GM23338 (cell line): ENCODE measurements at regions not wholly inside any gene's neighbourhood (a gene's known extent, or its start where the extent isn't known, plus 50 kb on each side); places are given as distances from the start of the nearest gene placed in this dataset.
A peak's percentile ranks its signal among the peaks of the same experiment; 100 is the strongest.

Source experiments
- ATAC-seq: fragments of 200-7000 bp; cut with Tn5 transposase; 3 replicates; pipeline ENCODE4 v1.9.1; 2020
- DNase-seq: peaks from one replicate; pipeline ENCODE4 v3.0.0-alpha.2; 2015; ENCODE audit warnings: low spot score
- H2AFZ ChIP-seq: fragments of 200-600 bp; sonication (generic); 2 replicates; pipeline ENCODE4 v1.8.0; 2016; ENCODE audit warnings: antibody characterized with exemption, mild to moderate bottlenecking, moderate library complexity
- H3F3A ChIP-seq: fragments of 200-600 bp; sonication (generic); replicated peaks from 2 replicates; pipeline ENCODE4 v1.8.0; 2017; ENCODE audit warnings: antibody characterized with exemption, mixed run types, low read depth
- H3K27ac ChIP-seq: fragments of 200-600 bp; sonication (generic); 2 replicates; pipeline ENCODE4 v1.6.1; 2016; ENCODE audit warnings: low read depth
- H3K27me3 ChIP-seq: fragments of 200-600 bp; sonication (generic); 2 replicates; pipeline ENCODE4 v1.8.0; 2016; ENCODE audit warnings: mild to moderate bottlenecking, mixed run types, moderate library complexity; ENCODE audit not compliant: insufficient read depth
- H3K36me3 ChIP-seq: fragments of 200-600 bp; sonication (generic); 2 replicates; pipeline ENCODE4 v1.8.0; 2016; ENCODE audit warnings: mild to moderate bottlenecking; ENCODE audit not compliant: insufficient read depth
- H3K4me1 ChIP-seq: fragments of 200-600 bp; sonication (generic); 2 replicates; pipeline ENCODE4 v1.8.0; 2016; ENCODE audit warnings: mild to moderate bottlenecking, moderate library complexity; ENCODE audit not compliant: insufficient read depth
- H3K4me2 ChIP-seq: fragments of 200-600 bp; sonication (generic); 2 replicates; pipeline ENCODE4 v1.7.1; 2017; ENCODE audit warnings: mixed run types
- H3K4me3 ChIP-seq: fragments of 200-600 bp; sonication (generic); 2 replicates; pipeline ENCODE4 v1.6.1; 2016; ENCODE audit warnings: mixed run types
- H3K79me2 ChIP-seq: fragments of 200-600 bp; sonication (generic); replicated peaks from 2 replicates; pipeline ENCODE4 v1.8.0; 2017; ENCODE audit warnings: mild to moderate bottlenecking; ENCODE audit not compliant: insufficient read depth
- H3K9me2 ChIP-seq: fragments of 200-600 bp; sonication (generic); 2 replicates; pipeline ENCODE4 v1.8.0; 2017; ENCODE audit not compliant: insufficient read depth
- H4K20me1 ChIP-seq: fragments of 200-600 bp; sonication (generic); replicated peaks from 2 replicates; pipeline ENCODE4 v1.8.0; 2017; ENCODE audit warnings: mild to moderate bottlenecking; ENCODE audit not compliant: insufficient read depth
- H3K27ac Mint-ChIP-seq: 2 replicates; pipeline ENCODE4 v1.8.0; 2020; ENCODE audit warnings: inconsistent platforms, mild to moderate bottlenecking, moderate library complexity, mixed read lengths
- H3K27me3 Mint-ChIP-seq: 3 replicates; pipeline ENCODE4 v1.8.0; 2022; ENCODE audit warnings: low read depth, mild to moderate bottlenecking, moderate library complexity, mixed read lengths, inconsistent platforms; ENCODE audit not compliant: insufficient read depth, poor library complexity
- H3K36me3 Mint-ChIP-seq: 3 replicates; pipeline ENCODE4 v1.8.0; 2021; ENCODE audit warnings: low read depth, mild to moderate bottlenecking, inconsistent platforms, moderate library complexity, mixed read lengths
- H3K4me1 Mint-ChIP-seq: 3 replicates; pipeline ENCODE4 v1.8.0; 2020; ENCODE audit warnings: mild to moderate bottlenecking, inconsistent platforms, mixed read lengths
- H3K4me3 Mint-ChIP-seq: 3 replicates; pipeline ENCODE4 v1.8.0; 2021; ENCODE audit warnings: moderate library complexity, mild to moderate bottlenecking, inconsistent platforms, mixed read lengths
- H3K9me3 Mint-ChIP-seq: 3 replicates; pipeline ENCODE4 v1.8.0; 2020; ENCODE audit warnings: moderate library complexity, mild to moderate bottlenecking, inconsistent platforms, mixed read lengths
- CREB1 ChIP-seq: fragments of 250-450 bp; sonication (Bioruptor Pico); IDR thresholded peaks from 2 replicates; pipeline ENCODE4 v1.5.0; 2020; ENCODE audit warnings: low read depth, mild to moderate bottlenecking, moderate library complexity
- CTCF ChIP-seq, 2 experiments: fragments of 200-600 bp in 1 of 2; sonication (generic) in 1 of 2; conservative IDR thresholded peaks; 2 replicates each; pipeline versions ENCODE4 v1.5.1 to v1.6.1; 2016 to 2017; ENCODE audit warnings: antibody characterized with exemption in 2 of 2, low read depth in 2 of 2, mild to moderate bottlenecking in 2 of 2, moderate library complexity in 1 of 2
- ETS1 ChIP-seq: IDR thresholded peaks from 2 replicates; pipeline ENCODE4 v1.6.1; 2016; ENCODE audit warnings: antibody characterized with exemption
- EZH2 ChIP-seq: fragments of 200-600 bp; sonication (generic); IDR thresholded peaks from one replicate; pipeline ENCODE4 v1.8.0; 2017; ENCODE audit warnings: antibody characterized with exemption, mild to moderate bottlenecking, low read depth; ENCODE audit not compliant: unreplicated experiment
- EZH2phosphoT487 ChIP-seq: fragments of 200-600 bp; sonication (generic); IDR thresholded peaks from one replicate; pipeline ENCODE4 v1.8.1; 2018; ENCODE audit warnings: antibody characterized with exemption; ENCODE audit not compliant: unreplicated experiment
- JUNB ChIP-seq: IDR thresholded peaks from one replicate; pipeline ENCODE4 v1.6.1; 2016; ENCODE audit warnings: antibody characterized with exemption; ENCODE audit not compliant: unreplicated experiment
- NANOG ChIP-seq: IDR thresholded peaks from 2 replicates; pipeline ENCODE4 v1.6.1; 2016; ENCODE audit warnings: antibody characterized with exemption, borderline replicate concordance
- POLR2AphosphoS5 ChIP-seq: IDR thresholded peaks from 2 replicates; pipeline ENCODE4 v1.6.1; 2016; ENCODE audit warnings: antibody characterized with exemption, low read depth
- REST ChIP-seq: IDR thresholded peaks from one replicate; pipeline ENCODE4 v1.6.1; 2018; ENCODE audit warnings: antibody characterized with exemption; ENCODE audit not compliant: unreplicated experiment
- STAT1 ChIP-seq: IDR thresholded peaks from one replicate; pipeline ENCODE4 v1.6.1; 2016; ENCODE audit warnings: antibody characterized with exemption; ENCODE audit not compliant: unreplicated experiment
- ZNF114 ChIP-seq: fragments of 250-450 bp; sonication (Bioruptor Pico); IDR thresholded peaks from 2 replicates; pipeline ENCODE4 v1.5.0; 2020; ENCODE audit warnings: mild to moderate bottlenecking, moderate library complexity
- ZNF331 ChIP-seq: fragments of 250-450 bp; sonication (Bioruptor Pico); IDR thresholded peaks from 2 replicates; pipeline ENCODE4 v1.5.0; 2020; ENCODE audit warnings: low read depth, mild to moderate bottlenecking, moderate library complexity
- ZNF462 ChIP-seq: fragments of 250-450 bp; sonication (Bioruptor Pico); IDR thresholded peaks from 2 replicates; pipeline ENCODE4 v1.5.0; 2020; ENCODE audit warnings: mild to moderate bottlenecking, moderate library complexity

GRCh38 chr4:111011458-111011857 lies 388.6 kb upstream of the PITX2 start:
- Mint-ChIP-seq H3K36me3 (no peaks in the 10 kb centered on the region), H3K4me1 (peaks cover 7% of the 10 kb centered on the region; the same call in 2 of the 3 replicates), H3K9me3 (no peaks in the 10 kb centered on the region), H3K27me3 (no peaks in the 10 kb centered on the region), H3K27ac (no peak overlapping the region), H3K4me3 (no peak overlapping the region)
- DNase-seq (peak; percentile 12), ATAC-seq (peak; percentile 96)
- Histone ChIP-seq H3K4me3 (no peak overlapping the region), H3K79me2 (no peaks in the 10 kb centered on the region), H3K9me2 (no peaks in the 10 kb centered on the region), H3K27me3 (no peaks in the 10 kb centered on the region), H3K27ac (no peak overlapping the region), H3K36me3 (no peaks in the 10 kb centered on the region), H3K4me2 (no peak overlapping the region), H3K4me1 (no peaks in the 10 kb centered on the region), H2AFZ (no peak overlapping the region), H4K20me1 (no peaks in the 10 kb centered on the region), H3F3A (no peaks in the 10 kb centered on the region)
- TF ChIP-seq ZNF462 (no peak), JUNB (no peak), EZH2 (no peak), ETS1 (no peak), CREB1 (no peak), CTCF (conservative IDR thresholded peaks at IDR 0.05; ENCODE audit: low read depth in 2 of 2) (no peak), POLR2AphosphoS5 (no peak), ZNF331 (CRISPR knock-in tag) (no peak), REST (no peak), EZH2phosphoT487 (no peak), NANOG (no peak), ZNF114 (CRISPR knock-in tag) (no peak), STAT1 (no peak)
